ENCODE measurements at regions not wholly inside any gene's neighbourhood (a gene's known extent, or its start where the extent isn't known, plus 50 kb on each side); places are given as distances from the start of the nearest gene placed in this dataset.

GRCh38 chr5:97923496-97923895 lies 740.4 kb upstream of the RIOK2 start:
- Histone ChIP-seq H3K36me3 (ENCODE audit: control insufficient read depth, insufficient read depth, low read length) (no peaks in the 10 kb centered on the region), H3K4me3 (ENCODE audit: low read length) (no peak overlapping the region), H3K4me1 (ENCODE audit: control insufficient read depth, insufficient read depth, low read length) (no peaks in the 10 kb centered on the region), H3K27ac (ENCODE audit: low read length) (no peak overlapping the region), H3K9me3 (ENCODE audit: control insufficient read depth, insufficient read depth, low read length) (no peaks in the 10 kb centered on the region), H3K27me3 (ENCODE audit: control insufficient read depth, insufficient read depth, low read length) (no peaks in the 10 kb centered on the region)
- ATAC-seq (no peak), DNase-seq (no peak)
- intact Hi-C loops (cut with micrococcal nuclease): no loop called here
- H3K4me3 Mint-ChIP-seq: no peak overlapping the region
- TF ChIP-seq CTCF (IDR thresholded peaks at IDR 0.05): no peak
- H3K4me1 Mint-ChIP-seq: no peaks in the 10 kb centered on the region
- no peaks in the 10 kb centered on the region for H3K27me3 Mint-ChIP-seq (ENCODE audit: low read depth in 2 of 2)
- no peak overlapping the region for H3K27ac Mint-ChIP-seq
- peaks cover 5 to 8% of the 10 kb centered on the region in 2 donors for H3K9me3 Mint-ChIP-seq
- no peaks in the 10 kb centered on the region for H3K36me3 Mint-ChIP-seq

GRCh38 chr5:97923997-97924396 lies 741.0 kb upstream of the RIOK2 start:
- no peak overlapping the region for H3K27ac Mint-ChIP-seq
- Histone ChIP-seq H3K36me3 (ENCODE audit: control insufficient read depth, insufficient read depth, low read length) (no peaks in the 10 kb centered on the region), H3K27me3 (ENCODE audit: control insufficient read depth, insufficient read depth, low read length) (no peaks in the 10 kb centered on the region), H3K4me1 (ENCODE audit: control insufficient read depth, insufficient read depth, low read length) (no peaks in the 10 kb centered on the region), H3K4me3 (ENCODE audit: low read length) (no peak overlapping the region), H3K27ac (ENCODE audit: low read length) (no peak overlapping the region), H3K9me3 (ENCODE audit: control insufficient read depth, insufficient read depth, low read length) (no peaks in the 10 kb centered on the region)
- ATAC-seq (no peak), DNase-seq (no peak)
- H3K9me3 Mint-ChIP-seq: peaks cover 5 to 8% of the 10 kb centered on the region in 2 donors
- TF ChIP-seq CTCF (IDR thresholded peaks at IDR 0.05): no peak
- no peaks in the 10 kb centered on the region for H3K27me3 Mint-ChIP-seq (ENCODE audit: low read depth in 2 of 2)
- no peak overlapping the region for H3K4me3 Mint-ChIP-seq
- WGBS (ENCODE audit: insufficient coverage): 93% methylated on average over 1 of the region's 1 CpG
- intact Hi-C loops (cut with micrococcal nuclease): no loop called here
- no peaks in the 10 kb centered on the region for H3K36me3 Mint-ChIP-seq
- H3K4me1 Mint-ChIP-seq: no peaks in the 10 kb centered on the region

GRCh38 chr5:97929383-97929782 lies 746.3 kb upstream of the RIOK2 start:
- Histone ChIP-seq H3K36me3 (ENCODE audit: control insufficient read depth, insufficient read depth, low read length) (no peaks in the 10 kb centered on the region), H3K9me3 (ENCODE audit: control insufficient read depth, insufficient read depth, low read length) (no peaks in the 10 kb centered on the region), H3K4me1 (ENCODE audit: control insufficient read depth, insufficient read depth, low read length) (no peaks in the 10 kb centered on the region), H3K27ac (ENCODE audit: low read length) (no peak overlapping the region), H3K27me3 (ENCODE audit: control insufficient read depth, insufficient read depth, low read length) (no peaks in the 10 kb centered on the region), H3K4me3 (ENCODE audit: low read length) (no peak overlapping the region)
- H3K27me3 Mint-ChIP-seq (ENCODE audit: low read depth in 2 of 2): no peaks in the 10 kb centered on the region
- ATAC-seq: no peak
- peaks cover 9 to 16% of the 10 kb centered on the region in 2 donors for H3K9me3 Mint-ChIP-seq
- no peak overlapping the region for H3K4me3 Mint-ChIP-seq
- no peaks in the 10 kb centered on the region for H3K36me3 Mint-ChIP-seq
- DNase-seq: no peak
- no peak overlapping the region for H3K27ac Mint-ChIP-seq
- no peaks in the 10 kb centered on the region for H3K4me1 Mint-ChIP-seq
- WGBS (ENCODE audit: insufficient coverage): 100% methylated on average over 1 of the region's 1 CpG
- no peak for TF ChIP-seq CTCF (IDR thresholded peaks at IDR 0.05)
- intact Hi-C loops (cut with micrococcal nuclease): no loop called here

- no peaks in the 10 kb centered on the region for H3K9me3 ChIP-seq (ENCODE audit: control insufficient read depth, insufficient read depth, low read length)
- H3K27me3 ChIP-seq (ENCODE audit: control insufficient read depth, insufficient read depth, low read length): no peaks in the 10 kb centered on the region
- DNase-seq: no peak
- no peaks in the 10 kb centered on the region for H3K27me3 Mint-ChIP-seq (ENCODE audit: low read depth in 2 of 2)
- no peak overlapping the region for H3K27ac Mint-ChIP-seq
- no peak overlapping the region for H3K4me3 Mint-ChIP-seq
- no peak for TF ChIP-seq CTCF (IDR thresholded peaks at IDR 0.05)
- no peaks in the 10 kb centered on the region for H3K36me3 Mint-ChIP-seq
- intact Hi-C loops (cut with micrococcal nuclease): no loop called here
- no peaks in the 10 kb centered on the region for H3K4me1 ChIP-seq (ENCODE audit: control insufficient read depth, insufficient read depth, low read length)
- H3K4me1 Mint-ChIP-seq: no peaks in the 10 kb centered on the region
- no peak for ATAC-seq
- H3K27ac ChIP-seq (ENCODE audit: low read length): no peak overlapping the region
- peaks cover 13 to 14% of the 10 kb centered on the region in 2 donors for H3K9me3 Mint-ChIP-seq
- no peaks in the 10 kb centered on the region for H3K36me3 ChIP-seq (ENCODE audit: control insufficient read depth, insufficient read depth, low read length)
- H3K4me3 ChIP-seq (ENCODE audit: low read length): no peak overlapping the region
Observed at GRCh38 chr5:97931829-97932228, 748.8 kb upstream of the RIOK2 start.
